H1 (cell line): ENCODE measurements at regions not wholly inside any gene's neighbourhood (a gene's known extent, or its start where the extent isn't known, plus 50 kb on each side); places are given as distances from the start of the nearest gene placed in this dataset.

Experiments
- CTCF ChIA-PET: fragments of 300-600 bp; sonication (Branson Sonifier 250); formaldehyde crosslinking; loops from one replicate; lab custom pipeline; 2021; ENCODE audit not compliant: partially characterized antibody; lab: Charles Lee
- POLR2A ChIA-PET: fragments of 300-600 bp; sonication (Branson Sonifier 250); formaldehyde crosslinking; loops from one replicate; lab custom pipeline; 2021; ENCODE audit warnings: inconsistent platforms; ENCODE audit not compliant: partially characterized antibody; lab: Charles Lee
- DNase-seq, 2 experiments: peaks; one replicate each; pipeline versions ENCODE4 v3.0.0 to v3.0.0-alpha.2; 2010 to 2022; ENCODE audit warnings: low spot score in 2 of 2, low read depth in 1 of 2, mixed read lengths in 1 of 2
- FAIRE-seq: peaks from 2 replicates; lab custom pipeline; 2011; peaks lifted over from hg19 to GRCh38; lab: Jason Lieb, UNC
- H2AFZ ChIP-seq: 2 replicates; pipeline ENCODE4 v1.8.1; 2012; ENCODE audit warnings: low read length, inconsistent platforms
- H2AK5ac ChIP-seq: 2 replicates; pipeline ENCODE4 v1.6.1; 2013; ENCODE audit warnings: low read depth, low read length
- H2BK120ac ChIP-seq: replicated peaks from 2 replicates; pipeline ENCODE3; 2013; ENCODE audit warnings: low read depth, low read length, inconsistent platforms
- H2BK12ac ChIP-seq: 2 replicates; pipeline ENCODE4 v1.6.1; 2013; ENCODE audit warnings: low read depth, low read length
- H2BK15ac ChIP-seq: 2 replicates; pipeline ENCODE4 v1.6.1; 2013; ENCODE audit warnings: low read length
- H2BK20ac ChIP-seq: 2 replicates; pipeline ENCODE4 v1.6.1; 2013; ENCODE audit warnings: low read length
- H2BK5ac ChIP-seq: 2 replicates; pipeline ENCODE4 v1.6.1; 2013; ENCODE audit warnings: low read depth, low read length
- H3K14ac ChIP-seq: 2 replicates; pipeline ENCODE4 v1.6.1; 2013; ENCODE audit warnings: inconsistent platforms; ENCODE audit not compliant: insufficient read length
- H3K18ac ChIP-seq: 2 replicates; pipeline ENCODE4 v1.6.1; 2013; ENCODE audit warnings: low read length; ENCODE audit errors: extremely low read depth
- H3K23ac ChIP-seq: 2 replicates; pipeline ENCODE4 v1.6.1; 2013; ENCODE audit warnings: inconsistent platforms; ENCODE audit not compliant: insufficient read length
- H3K23me2 ChIP-seq: 2 replicates; pipeline ENCODE4 v1.6.1; 2013; ENCODE audit warnings: low read depth, low read length
- H3K27ac ChIP-seq: 2 replicates; pipeline ENCODE4 v1.6.1; 2011; ENCODE audit warnings: low read depth, low read length, inconsistent platforms
- H3K27me3 ChIP-seq, 4 experiments: replicated peaks in 1 of 4; 1 replicate in 1 of 4; 2 replicates in 3 of 4; pipeline versions ENCODE4 v1.6.1 to v1.8.1; 2011 to 2013; ENCODE audit warnings: low read length in 3 of 4, mild to moderate bottlenecking in 3 of 4, inconsistent platforms in 2 of 4, mixed read lengths in 2 of 4, moderate library complexity in 1 of 4; ENCODE audit not compliant: control insufficient read depth in 3 of 4, insufficient read depth in 3 of 4; ENCODE audit errors: extremely low read depth in 1 of 4
- H3K36me3 ChIP-seq, 4 experiments: 2 replicates each; pipeline versions ENCODE4 v1.6.1 to v1.8.1; 2011 to 2013; ENCODE audit warnings: mild to moderate bottlenecking in 4 of 4, low read length in 3 of 4, moderate library complexity in 2 of 4, control low read depth in 1 of 4, inconsistent platforms in 1 of 4; ENCODE audit not compliant: insufficient read depth in 4 of 4, control insufficient read depth in 2 of 4
- H3K4ac ChIP-seq: replicated peaks from 2 replicates; pipeline ENCODE3; 2013; ENCODE audit warnings: low read length, low read depth, mixed read lengths, inconsistent platforms; ENCODE audit not compliant: insufficient read length
- H3K4me1 ChIP-seq, 4 experiments: replicated peaks in 1 of 4; 1 replicate in 1 of 4; 2 replicates in 3 of 4; pipeline versions ENCODE4 v1.6.1 to v1.8.1; 2011 to 2013; ENCODE audit warnings: low read length in 3 of 4, inconsistent platforms in 2 of 4, mixed read lengths in 1 of 4; ENCODE audit not compliant: insufficient read depth in 4 of 4, control insufficient read depth in 3 of 4
- H3K4me2 ChIP-seq, 2 experiments: 2 replicates each; pipeline versions ENCODE4 v1.6.1 to v1.8.1; 2011 to 2013; ENCODE audit warnings: low read depth in 2 of 2, low read length in 2 of 2, control low read depth in 1 of 2, inconsistent platforms in 1 of 2, mild to moderate bottlenecking in 1 of 2; ENCODE audit not compliant: insufficient read depth in 1 of 2
- H3K4me3 ChIP-seq, 4 experiments: fragments of 200-600, 300-600 bp in 1 of 4; sonication (generic), shearing (Covaris generic), sonication (Bioruptor Twin) in 1 of 4; 2 replicates each; pipeline versions ENCODE4 v1.5.1 to v1.8.1; 2011 to 2016; ENCODE audit warnings: low read length in 4 of 4, low read depth in 3 of 4, control low read depth in 2 of 4, inconsistent platforms in 2 of 4, mild to moderate bottlenecking in 2 of 4, mixed read lengths in 1 of 4, moderate library complexity in 1 of 4; ENCODE audit not compliant: insufficient read depth in 2 of 4; ENCODE audit errors: extremely low read depth in 1 of 4
- H3K56ac ChIP-seq: replicated peaks from 2 replicates; pipeline ENCODE3; 2013; ENCODE audit warnings: low read depth, mild to moderate bottlenecking, mixed read lengths, low read length, inconsistent platforms; ENCODE audit not compliant: insufficient read length
- H3K79me1 ChIP-seq: 2 replicates; pipeline ENCODE4 v1.6.1; 2013; ENCODE audit warnings: low read depth, low read length, control low read depth
- H3K79me2 ChIP-seq, 2 experiments: 2 replicates each; pipeline versions ENCODE4 v1.6.1 to v1.8.1; 2012 to 2013; ENCODE audit warnings: low read length in 2 of 2, mild to moderate bottlenecking in 2 of 2, inconsistent platforms in 1 of 2; ENCODE audit not compliant: insufficient read depth in 2 of 2, control insufficient read depth in 1 of 2
- H3K9ac ChIP-seq, 4 experiments: replicated peaks in 1 of 4; 1 replicate in 1 of 4; 2 replicates in 3 of 4; pipeline versions ENCODE4 v1.6.1 to v1.8.1; 2011 to 2013; ENCODE audit warnings: low read depth in 3 of 4, low read length in 3 of 4, control low read depth in 2 of 4, mild to moderate bottlenecking in 2 of 4, moderate library complexity in 2 of 4, inconsistent platforms in 1 of 4; ENCODE audit errors: extremely low read depth in 1 of 4
- H3K9me3 ChIP-seq, 2 experiments: 2 replicates each; pipeline versions ENCODE4 v1.6.1 to v1.8.1; 2012 to 2013; ENCODE audit warnings: mild to moderate bottlenecking in 2 of 2, moderate library complexity in 2 of 2, control low read depth in 1 of 2, inconsistent platforms in 1 of 2, low read depth in 1 of 2, low read length in 1 of 2, mixed read lengths in 1 of 2; ENCODE audit not compliant: insufficient read depth in 2 of 2
- H4K20me1 ChIP-seq, 2 experiments: replicated peaks in 1 of 2; 2 replicates each; pipeline versions ENCODE3 to v1.8.1; 2011 to 2013; ENCODE audit warnings: inconsistent platforms in 2 of 2, low read length in 2 of 2, mild to moderate bottlenecking in 1 of 2; ENCODE audit not compliant: insufficient read depth in 2 of 2, control insufficient read depth in 1 of 2
- H4K5ac ChIP-seq: 2 replicates; pipeline ENCODE4 v1.6.1; 2013; ENCODE audit warnings: low read length, low read depth, mixed read lengths, inconsistent platforms; ENCODE audit not compliant: insufficient read length
- H4K8ac ChIP-seq: 2 replicates; pipeline ENCODE4 v1.8.0; 2013; ENCODE audit warnings: mild to moderate bottlenecking, moderate library complexity, low read length, inconsistent platforms; ENCODE audit not compliant: insufficient read depth; ENCODE audit errors: extremely low read depth
- H4K91ac ChIP-seq: replicated peaks from 2 replicates; pipeline ENCODE3; 2013; ENCODE audit warnings: low read length, mixed read lengths, inconsistent platforms; ENCODE audit not compliant: insufficient read length
- ASH2L ChIP-seq: fragments of 200-600, 300-600 bp; sonication (generic); IDR thresholded peaks from one replicate; pipeline ENCODE4 v1.7.1; 2017; ENCODE audit warnings: low read length
- CBX5 ChIP-seq: fragments of 300-800, 300-1000 bp; sonication (generic); IDR thresholded peaks from 2 replicates; pipeline ENCODE4 v1.7.1; 2016; ENCODE audit warnings: antibody characterized with exemption, low read length, low read depth
- EGR1 ChIP-seq: IDR thresholded peaks from 2 replicates; pipeline ENCODE4 v1.6.1; 2011; ENCODE audit warnings: low read depth, low read length, borderline replicate concordance
- FOSL1 ChIP-seq: IDR thresholded peaks from 2 replicates; pipeline ENCODE4 v1.6.1; 2011; ENCODE audit warnings: mild to moderate bottlenecking, low read depth, low read length, moderate library complexity; ENCODE audit not compliant: insufficient read depth
- HDAC2 ChIP-seq, 2 experiments: fragments of 300-600 bp in 1 of 2; sonication (generic) in 1 of 2; IDR thresholded peaks; 2 replicates each; pipeline ENCODE4 v1.6.1; 2011 to 2012; ENCODE audit warnings: low read depth in 2 of 2, low read length in 2 of 2, mild to moderate bottlenecking in 2 of 2, moderate library complexity in 2 of 2, borderline replicate concordance in 1 of 2, inconsistent platforms in 1 of 2
- JUND ChIP-seq: IDR thresholded peaks from 2 replicates; pipeline ENCODE4 v1.6.1; 2011; ENCODE audit warnings: mild to moderate bottlenecking, improper control_type of control experiment, low read length
- NANOG ChIP-seq: IDR thresholded peaks from 2 replicates; pipeline ENCODE4 v1.6.1; 2011; ENCODE audit warnings: low read length, low read depth, mild to moderate bottlenecking, inconsistent platforms; ENCODE audit not compliant: insufficient read depth, poor library complexity, severe bottlenecking
- RAD21 ChIP-seq, 2 experiments: IDR thresholded peaks in 1 of 2; conservative IDR thresholded peaks in 1 of 2; 2 replicates each; pipeline ENCODE4 v1.6.1; 2011; ENCODE audit warnings: low read depth in 2 of 2, low read length in 2 of 2, improper control_type of control experiment in 1 of 2, inconsistent platforms in 1 of 2, mild to moderate bottlenecking in 1 of 2, moderate library complexity in 1 of 2
- SP4 ChIP-seq: IDR thresholded peaks from 2 replicates; pipeline ENCODE4 v1.6.1; 2012; ENCODE audit warnings: low read length, inconsistent platforms
- TAF1 ChIP-seq: IDR thresholded peaks from 2 replicates; pipeline ENCODE4 v1.6.1; 2011; ENCODE audit warnings: mild to moderate bottlenecking, low read depth, low read length
- TBP ChIP-seq: IDR thresholded peaks from 2 replicates; pipeline ENCODE4 v1.6.1; 2011; ENCODE audit warnings: low read depth, low read length, improper control_type of control experiment
- ZNF274 ChIP-seq: IDR thresholded peaks from 2 replicates; pipeline ENCODE4 v1.7.0; 2012; ENCODE audit warnings: low read length, borderline replicate concordance; ENCODE audit errors: extremely low read depth
- TF ChIP-seq, protein P1 (sequence below), 3 experiments: IDR thresholded peaks; 1 replicate in 2 of 3; 2 replicates in 1 of 3; pipeline versions ENCODE4 v1.5.1 to v1.6.1; 2011; ENCODE audit warnings: low read length in 3 of 3, mild to moderate bottlenecking in 3 of 3, inconsistent platforms in 2 of 3, low read depth in 1 of 3, moderate library complexity in 1 of 3; ENCODE audit not compliant: insufficient read depth in 1 of 3; ENCODE audit errors: control extremely low read depth in 1 of 3

DNA sequence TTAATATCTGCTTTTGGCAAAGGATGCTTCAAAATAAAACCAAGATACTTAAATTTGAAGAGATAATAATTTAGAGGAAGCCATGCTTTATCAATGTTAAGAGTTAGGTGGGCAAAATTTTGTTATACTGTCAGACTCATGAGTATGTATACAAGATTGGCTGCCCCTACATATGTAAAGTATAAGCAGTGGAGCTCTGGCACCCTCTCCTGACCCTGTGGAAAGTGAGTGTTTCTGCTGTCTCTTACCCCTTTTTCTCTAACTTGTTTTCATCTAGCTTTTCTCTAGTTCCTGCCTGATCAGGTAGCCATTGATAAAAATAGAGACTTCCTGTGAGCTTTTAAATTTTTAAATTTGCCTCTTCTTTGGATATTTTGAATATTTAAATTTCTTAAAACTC, 710.9 kb upstream of the SPRY2 start:
- no peak overlapping the region for H2AFZ ChIP-seq
- no peak overlapping the region for H2BK120ac ChIP-seq
- TF ChIP-seq TBP (no peak), SP4 (no peak), RAD21 (IDR thresholded peaks at IDR 0.05 in 1 of 2, conservative IDR thresholded peaks at IDR 0.05 in 1 of 2; ENCODE audit: low read depth in 2 of 2, low read length in 2 of 2) (peak; percentile 60 to 64), EGR1 (no peak), FOSL1 (no peak), HDAC2 (IDR thresholded peaks at IDR 0.05; ENCODE audit: borderline replicate concordance in 1 of 2, low read depth in 2 of 2, low read length in 2 of 2) (no peak), TAF1 (no peak), NANOG (no peak), ZNF274 (no peak), JUND (no peak), ASH2L (no peak), CBX5 (no peak)
- TF ChIP-seq, protein P1, sequence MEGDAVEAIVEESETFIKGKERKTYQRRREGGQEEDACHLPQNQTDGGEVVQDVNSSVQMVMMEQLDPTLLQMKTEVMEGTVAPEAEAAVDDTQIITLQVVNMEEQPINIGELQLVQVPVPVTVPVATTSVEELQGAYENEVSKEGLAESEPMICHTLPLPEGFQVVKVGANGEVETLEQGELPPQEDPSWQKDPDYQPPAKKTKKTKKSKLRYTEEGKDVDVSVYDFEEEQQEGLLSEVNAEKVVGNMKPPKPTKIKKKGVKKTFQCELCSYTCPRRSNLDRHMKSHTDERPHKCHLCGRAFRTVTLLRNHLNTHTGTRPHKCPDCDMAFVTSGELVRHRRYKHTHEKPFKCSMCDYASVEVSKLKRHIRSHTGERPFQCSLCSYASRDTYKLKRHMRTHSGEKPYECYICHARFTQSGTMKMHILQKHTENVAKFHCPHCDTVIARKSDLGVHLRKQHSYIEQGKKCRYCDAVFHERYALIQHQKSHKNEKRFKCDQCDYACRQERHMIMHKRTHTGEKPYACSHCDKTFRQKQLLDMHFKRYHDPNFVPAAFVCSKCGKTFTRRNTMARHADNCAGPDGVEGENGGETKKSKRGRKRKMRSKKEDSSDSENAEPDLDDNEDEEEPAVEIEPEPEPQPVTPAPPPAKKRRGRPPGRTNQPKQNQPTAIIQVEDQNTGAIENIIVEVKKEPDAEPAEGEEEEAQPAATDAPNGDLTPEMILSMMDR (IDR thresholded peaks at IDR 0.05; ENCODE audit: control extremely low read depth in 1 of 3, insufficient read depth in 1 of 3, low read depth in 1 of 3, low read length in 3 of 3), result peak in 1 of 3 experiments; percentile 22; a peak in 1 of 4 replicates
- no peak overlapping the region for H3K27ac ChIP-seq
- H4K20me1 ChIP-seq, result no peaks in the 10 kb centered on the region
- H4K5ac ChIP-seq, result no peak overlapping the region
- H3K36me3 ChIP-seq, result no peaks in the 10 kb centered on the region
- no peaks in the 10 kb centered on the region for H3K27me3 ChIP-seq
- no peak overlapping the region for H3K14ac ChIP-seq
- H3K79me1 ChIP-seq, result no peaks in the 10 kb centered on the region
- H3K79me2 ChIP-seq, result no peaks in the 10 kb centered on the region
- no peak for FAIRE-seq
- H2BK5ac ChIP-seq, result no peak overlapping the region
- no peak overlapping the region for H3K4me2 ChIP-seq
- no peak overlapping the region for H3K4me3 ChIP-seq
- H3K23me2 ChIP-seq, result no peaks in the 10 kb centered on the region
- H3K9me3 ChIP-seq, result no peaks in the 10 kb centered on the region
- no peak overlapping the region for H2AK5ac ChIP-seq
- no peak overlapping the region for H3K18ac ChIP-seq
- H2BK12ac ChIP-seq, result no peak overlapping the region
- H3K23ac ChIP-seq, result no peak overlapping the region
- no peak overlapping the region for H3K56ac ChIP-seq
- ChIA-PET CTCF (interaction anchor here (0.6 to 1.6 kb wide), 4 partner anchors 10 to 1357 kb away, joined by 3 to 5 read pairs (median 3); no protein-coding TSS in a partner anchor), POLR2A (no interaction called here)
- H2BK15ac ChIP-seq, result no peak overlapping the region
- no peak overlapping the region for H4K8ac ChIP-seq
- no peak for DNase-seq
- no peaks in the 10 kb centered on the region for H3K4me1 ChIP-seq
- no peak overlapping the region for H2BK20ac ChIP-seq
- H3K9ac ChIP-seq, result no peak overlapping the region
- no peak overlapping the region for H3K4ac ChIP-seq
- H4K91ac ChIP-seq, result no peak overlapping the region
